WTC11 (cell line): ENCODE measurements at regions not wholly inside any gene's neighbourhood (a gene's known extent, or its start where the extent isn't known, plus 50 kb on each side); places are given as distances from the start of the nearest gene placed in this dataset.

ENCODE experiments used
- ATAC-seq: fragments of 200-7000 bp; cut with Tn5 transposase; 2 replicates; pipeline ENCODE4 v1.10.0; 2021; ENCODE audit warnings: mild to moderate bottlenecking, moderate library complexity
- CTCF ChIA-PET: fragments of 300-600 bp; sonication (Branson Sonifier 250); formaldehyde crosslinking; loops from one replicate; lab custom pipeline; 2021; ENCODE audit warnings: antibody characterized with exemption; lab: Charles Lee
- POLR2A ChIA-PET: fragments of 350-600 bp; sonication (Branson Sonifier 250); formaldehyde crosslinking; loops from one replicate; lab custom pipeline; 2021; ENCODE audit warnings: antibody characterized with exemption; lab: Charles Lee
- DNase-seq: peaks from one replicate; pipeline ENCODE4 v3.0.0; 2021; ENCODE audit warnings: low spot score
- H3K27ac Mint-ChIP-seq: 2 replicates; pipeline ENCODE4 v1.8.0; 2021; ENCODE audit warnings: mixed read lengths
- H3K27me3 Mint-ChIP-seq: 2 replicates; pipeline ENCODE4 v1.8.0; 2021; ENCODE audit warnings: low read depth, mild to moderate bottlenecking, moderate library complexity, mixed read lengths
- H3K36me3 Mint-ChIP-seq: 2 replicates; pipeline ENCODE4 v1.8.0; 2021; ENCODE audit warnings: mixed read lengths
- H3K4me1 Mint-ChIP-seq: 2 replicates; pipeline ENCODE4 v1.8.0; 2022; ENCODE audit warnings: mixed read lengths
- H3K4me3 Mint-ChIP-seq: 2 replicates; pipeline ENCODE4 v1.8.0; 2021; ENCODE audit warnings: mild to moderate bottlenecking, moderate library complexity, mixed read lengths
- H3K9me3 Mint-ChIP-seq: 2 replicates; pipeline ENCODE4 v1.8.0; 2021; ENCODE audit warnings: mixed read lengths
- ATF1 ChIP-seq: sonication (generic); formaldehyde crosslinking; IDR thresholded peaks from 2 replicates; pipeline ENCODE4 v1.8.1; 2023; ENCODE audit warnings: mild to moderate bottlenecking, moderate library complexity, missing genetic modification reagents
- EMX1 ChIP-seq: fragments of 250-450 bp; sonication (Bioruptor Pico); IDR thresholded peaks from 2 replicates; pipeline ENCODE4 v1.8.0; 2021; ENCODE audit warnings: mild to moderate bottlenecking
- GABPB1 ChIP-seq: sonication (generic); formaldehyde crosslinking; IDR thresholded peaks from 2 replicates; pipeline ENCODE4 v1.8.1; 2023; ENCODE audit warnings: mild to moderate bottlenecking, missing genetic modification reagents
- HMGA2 ChIP-seq: fragments of 250-450 bp; sonication (Bioruptor Pico); IDR thresholded peaks from 2 replicates; pipeline ENCODE4 v1.4.0; 2021; ENCODE audit warnings: mild to moderate bottlenecking, moderate library complexity
- JUN ChIP-seq: sonication (generic); formaldehyde crosslinking; IDR thresholded peaks from 2 replicates; pipeline ENCODE4 v1.8.0; 2023; ENCODE audit warnings: mild to moderate bottlenecking, missing genetic modification reagents
- NR3C1 ChIP-seq: sonication (generic); formaldehyde crosslinking; conservative IDR thresholded peaks from 2 replicates; pipeline ENCODE4 v1.8.1; 2023; ENCODE audit warnings: low read depth, mild to moderate bottlenecking, missing genetic modification reagents
- SMAD3 ChIP-seq: sonication (generic); formaldehyde crosslinking; IDR thresholded peaks from 2 replicates; pipeline ENCODE4 v1.8.0; 2022; ENCODE audit warnings: missing genetic modification reagents, mild to moderate bottlenecking, borderline replicate concordance
- TCF7 ChIP-seq: sonication (generic); formaldehyde crosslinking; IDR thresholded peaks from 2 replicates; pipeline ENCODE4 v1.8.0; 2022; ENCODE audit warnings: mild to moderate bottlenecking, low read depth, missing genetic modification reagents, moderate library complexity
- ZBTB21 ChIP-seq: sonication (generic); formaldehyde crosslinking; IDR thresholded peaks from 2 replicates; pipeline ENCODE4 v1.8.1; 2023; ENCODE audit warnings: mild to moderate bottlenecking, missing genetic modification reagents, borderline replicate concordance
- ZNF416 ChIP-seq: fragments of 250-450 bp; sonication (Bioruptor Pico); IDR thresholded peaks from 2 replicates; pipeline ENCODE4 v1.9.0; 2021; ENCODE audit warnings: mild to moderate bottlenecking, inconsistent platforms
- TF ChIP-seq, protein P1 (sequence below): sonication (generic); formaldehyde crosslinking; IDR thresholded peaks from 2 replicates; pipeline ENCODE4 v1.8.1; 2023; ENCODE audit warnings: mild to moderate bottlenecking, missing genetic modification reagents, moderate library complexity
- TF ChIP-seq, protein P2 (sequence below): sonication (generic); formaldehyde crosslinking; IDR thresholded peaks from 2 replicates; pipeline ENCODE4 v1.8.0; 2023; ENCODE audit warnings: missing genetic modification reagents, mild to moderate bottlenecking, borderline replicate concordance
- TF ChIP-seq, protein P3 (sequence below): sonication (generic); formaldehyde crosslinking; IDR thresholded peaks from 2 replicates; pipeline ENCODE4 v1.8.1; 2023; ENCODE audit warnings: mild to moderate bottlenecking, moderate library complexity, missing genetic modification reagents
- TF ChIP-seq, protein P4 (sequence below): sonication (generic); formaldehyde crosslinking; IDR thresholded peaks from 2 replicates; pipeline ENCODE4 v1.8.1; 2023; ENCODE audit warnings: mild to moderate bottlenecking, missing genetic modification reagents, borderline replicate concordance
- TF ChIP-seq, protein P5 (sequence below): sonication (generic); formaldehyde crosslinking; IDR thresholded peaks from 2 replicates; pipeline ENCODE4 v1.8.0; 2022; ENCODE audit warnings: mild to moderate bottlenecking, missing genetic modification reagents
- TF ChIP-seq, protein P6 (sequence below): sonication (generic); formaldehyde crosslinking; IDR thresholded peaks from 2 replicates; pipeline ENCODE4 v1.8.1; 2022; ENCODE audit warnings: missing genetic modification reagents, borderline replicate concordance
- TF ChIP-seq, protein P7 (sequence below): sonication (generic); formaldehyde crosslinking; IDR thresholded peaks from 2 replicates; pipeline ENCODE4 v1.8.1; 2022; ENCODE audit warnings: low read depth, missing genetic modification reagents, borderline replicate concordance
- TF ChIP-seq, protein P8 (sequence below): sonication (generic); formaldehyde crosslinking; IDR thresholded peaks from 2 replicates; pipeline ENCODE4 v1.8.1; 2023; ENCODE audit warnings: mild to moderate bottlenecking, missing genetic modification reagents
- TF ChIP-seq, protein P9 (sequence below): sonication (generic); formaldehyde crosslinking; IDR thresholded peaks from 2 replicates; pipeline ENCODE4 v1.8.1; 2022; ENCODE audit warnings: low read depth, mild to moderate bottlenecking, moderate library complexity, missing genetic modification reagents, borderline replicate concordance

DNA sequence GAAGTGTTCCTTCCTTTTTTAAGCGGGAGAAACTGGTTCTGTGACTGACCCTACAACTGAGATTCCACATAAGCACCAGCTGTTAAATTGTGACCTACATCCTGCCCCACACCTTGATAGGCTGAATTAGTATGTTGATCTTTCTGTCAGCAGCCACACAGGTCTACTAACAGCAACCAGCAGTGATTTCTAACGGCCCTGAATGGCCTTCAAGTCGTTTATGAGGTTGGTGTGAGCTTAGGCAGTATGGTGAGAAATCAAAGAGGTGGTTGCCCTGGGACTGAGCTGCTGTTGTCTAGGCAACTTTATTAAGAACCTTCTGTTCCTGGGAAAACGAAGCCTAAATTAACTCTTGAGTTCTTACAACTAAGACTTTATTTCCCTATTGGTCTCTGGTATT, 197.2 kb upstream of the FSHR start (continued):
- TF ChIP-seq, protein P1, sequence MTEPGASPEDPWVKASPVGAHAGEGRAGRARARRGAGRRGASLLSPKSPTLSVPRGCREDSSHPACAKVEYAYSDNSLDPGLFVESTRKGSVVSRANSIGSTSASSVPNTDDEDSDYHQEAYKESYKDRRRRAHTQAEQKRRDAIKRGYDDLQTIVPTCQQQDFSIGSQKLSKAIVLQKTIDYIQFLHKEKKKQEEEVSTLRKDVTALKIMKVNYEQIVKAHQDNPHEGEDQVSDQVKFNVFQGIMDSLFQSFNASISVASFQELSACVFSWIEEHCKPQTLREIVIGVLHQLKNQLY (CRISPR knock-in tag): no peak
- TF ChIP-seq JUN (CRISPR knock-in tag) (no peak), NR3C1 (no peak)

DNA sequence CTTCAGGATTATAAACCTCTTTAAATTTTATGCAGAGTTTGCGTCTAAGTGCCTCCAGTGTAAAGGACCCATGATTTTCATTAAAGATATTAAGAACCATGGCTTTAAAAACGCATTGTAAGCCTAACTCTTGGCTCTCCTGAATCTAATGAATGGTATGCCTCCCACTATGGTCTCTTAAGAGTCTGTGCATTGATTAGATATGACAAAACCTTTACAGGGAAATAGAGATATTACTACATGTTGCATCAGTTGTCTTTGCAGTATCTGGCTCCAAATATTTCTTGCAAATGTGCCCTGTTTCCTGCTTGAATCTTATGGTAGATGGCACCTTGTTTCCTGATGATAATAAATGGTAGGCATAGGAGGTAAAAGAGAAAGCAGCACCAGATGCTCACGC, 189.3 kb upstream of the FSHR start:
- POLR2A ChIA-PET: no interaction called here
- DNase-seq (no peak), ATAC-seq (no peak)
- H3K9me3 Mint-ChIP-seq: no peaks in the 10 kb centered on the region
- no peaks in the 10 kb centered on the region for H3K27me3 Mint-ChIP-seq
- CTCF ChIA-PET: no interaction called here
- H3K27ac Mint-ChIP-seq: no peak overlapping the region
- 0 out of 2 replicates have a peak, but pooled peaks cover 4% of the 10 kb centered on the region for H3K4me1 Mint-ChIP-seq
- H3K36me3 Mint-ChIP-seq: no peaks in the 10 kb centered on the region
- no peak overlapping the region for H3K4me3 Mint-ChIP-seq
- TF ChIP-seq TCF7 (CRISPR knock-in tag) (no peak), ATF1 (CRISPR knock-in tag) (no peak), SMAD3 (CRISPR knock-in tag) (no peak), ZBTB21 (CRISPR knock-in tag) (no peak), EMX1 (no peak), ZNF416 (CRISPR knock-in tag) (no peak), HMGA2 (CRISPR knock-in tag) (no peak), GABPB1 (CRISPR knock-in tag) (no peak)
- TF ChIP-seq, protein P2, sequence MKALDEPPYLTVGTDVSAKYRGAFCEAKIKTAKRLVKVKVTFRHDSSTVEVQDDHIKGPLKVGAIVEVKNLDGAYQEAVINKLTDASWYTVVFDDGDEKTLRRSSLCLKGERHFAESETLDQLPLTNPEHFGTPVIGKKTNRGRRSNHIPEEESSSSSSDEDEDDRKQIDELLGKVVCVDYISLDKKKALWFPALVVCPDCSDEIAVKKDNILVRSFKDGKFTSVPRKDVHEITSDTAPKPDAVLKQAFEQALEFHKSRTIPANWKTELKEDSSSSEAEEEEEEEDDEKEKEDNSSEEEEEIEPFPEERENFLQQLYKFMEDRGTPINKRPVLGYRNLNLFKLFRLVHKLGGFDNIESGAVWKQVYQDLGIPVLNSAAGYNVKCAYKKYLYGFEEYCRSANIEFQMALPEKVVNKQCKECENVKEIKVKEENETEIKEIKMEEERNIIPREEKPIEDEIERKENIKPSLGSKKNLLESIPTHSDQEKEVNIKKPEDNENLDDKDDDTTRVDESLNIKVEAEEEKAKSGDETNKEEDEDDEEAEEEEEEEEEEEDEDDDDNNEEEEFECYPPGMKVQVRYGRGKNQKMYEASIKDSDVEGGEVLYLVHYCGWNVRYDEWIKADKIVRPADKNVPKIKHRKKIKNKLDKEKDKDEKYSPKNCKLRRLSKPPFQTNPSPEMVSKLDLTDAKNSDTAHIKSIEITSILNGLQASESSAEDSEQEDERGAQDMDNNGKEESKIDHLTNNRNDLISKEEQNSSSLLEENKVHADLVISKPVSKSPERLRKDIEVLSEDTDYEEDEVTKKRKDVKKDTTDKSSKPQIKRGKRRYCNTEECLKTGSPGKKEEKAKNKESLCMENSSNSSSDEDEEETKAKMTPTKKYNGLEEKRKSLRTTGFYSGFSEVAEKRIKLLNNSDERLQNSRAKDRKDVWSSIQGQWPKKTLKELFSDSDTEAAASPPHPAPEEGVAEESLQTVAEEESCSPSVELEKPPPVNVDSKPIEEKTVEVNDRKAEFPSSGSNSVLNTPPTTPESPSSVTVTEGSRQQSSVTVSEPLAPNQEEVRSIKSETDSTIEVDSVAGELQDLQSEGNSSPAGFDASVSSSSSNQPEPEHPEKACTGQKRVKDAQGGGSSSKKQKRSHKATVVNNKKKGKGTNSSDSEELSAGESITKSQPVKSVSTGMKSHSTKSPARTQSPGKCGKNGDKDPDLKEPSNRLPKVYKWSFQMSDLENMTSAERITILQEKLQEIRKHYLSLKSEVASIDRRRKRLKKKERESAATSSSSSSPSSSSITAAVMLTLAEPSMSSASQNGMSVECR (CRISPR knock-in tag): no peak
- TF ChIP-seq, protein P3, sequence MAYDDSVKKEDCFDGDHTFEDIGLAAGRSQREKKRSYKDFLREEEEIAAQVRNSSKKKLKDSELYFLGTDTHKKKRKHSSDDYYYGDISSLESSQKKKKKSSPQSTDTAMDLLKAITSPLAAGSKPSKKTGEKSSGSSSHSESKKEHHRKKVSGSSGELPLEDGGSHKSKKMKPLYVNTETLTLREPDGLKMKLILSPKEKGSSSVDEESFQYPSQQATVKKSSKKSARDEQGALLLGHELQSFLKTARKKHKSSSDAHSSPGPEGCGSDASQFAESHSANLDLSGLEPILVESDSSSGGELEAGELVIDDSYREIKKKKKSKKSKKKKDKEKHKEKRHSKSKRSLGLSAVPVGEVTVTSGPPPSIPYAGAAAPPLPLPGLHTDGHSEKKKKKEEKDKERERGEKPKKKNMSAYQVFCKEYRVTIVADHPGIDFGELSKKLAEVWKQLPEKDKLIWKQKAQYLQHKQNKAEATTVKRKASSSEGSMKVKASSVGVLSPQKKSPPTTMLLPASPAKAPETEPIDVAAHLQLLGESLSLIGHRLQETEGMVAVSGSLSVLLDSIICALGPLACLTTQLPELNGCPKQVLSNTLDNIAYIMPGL: no peak
- TF ChIP-seq, protein P4, sequence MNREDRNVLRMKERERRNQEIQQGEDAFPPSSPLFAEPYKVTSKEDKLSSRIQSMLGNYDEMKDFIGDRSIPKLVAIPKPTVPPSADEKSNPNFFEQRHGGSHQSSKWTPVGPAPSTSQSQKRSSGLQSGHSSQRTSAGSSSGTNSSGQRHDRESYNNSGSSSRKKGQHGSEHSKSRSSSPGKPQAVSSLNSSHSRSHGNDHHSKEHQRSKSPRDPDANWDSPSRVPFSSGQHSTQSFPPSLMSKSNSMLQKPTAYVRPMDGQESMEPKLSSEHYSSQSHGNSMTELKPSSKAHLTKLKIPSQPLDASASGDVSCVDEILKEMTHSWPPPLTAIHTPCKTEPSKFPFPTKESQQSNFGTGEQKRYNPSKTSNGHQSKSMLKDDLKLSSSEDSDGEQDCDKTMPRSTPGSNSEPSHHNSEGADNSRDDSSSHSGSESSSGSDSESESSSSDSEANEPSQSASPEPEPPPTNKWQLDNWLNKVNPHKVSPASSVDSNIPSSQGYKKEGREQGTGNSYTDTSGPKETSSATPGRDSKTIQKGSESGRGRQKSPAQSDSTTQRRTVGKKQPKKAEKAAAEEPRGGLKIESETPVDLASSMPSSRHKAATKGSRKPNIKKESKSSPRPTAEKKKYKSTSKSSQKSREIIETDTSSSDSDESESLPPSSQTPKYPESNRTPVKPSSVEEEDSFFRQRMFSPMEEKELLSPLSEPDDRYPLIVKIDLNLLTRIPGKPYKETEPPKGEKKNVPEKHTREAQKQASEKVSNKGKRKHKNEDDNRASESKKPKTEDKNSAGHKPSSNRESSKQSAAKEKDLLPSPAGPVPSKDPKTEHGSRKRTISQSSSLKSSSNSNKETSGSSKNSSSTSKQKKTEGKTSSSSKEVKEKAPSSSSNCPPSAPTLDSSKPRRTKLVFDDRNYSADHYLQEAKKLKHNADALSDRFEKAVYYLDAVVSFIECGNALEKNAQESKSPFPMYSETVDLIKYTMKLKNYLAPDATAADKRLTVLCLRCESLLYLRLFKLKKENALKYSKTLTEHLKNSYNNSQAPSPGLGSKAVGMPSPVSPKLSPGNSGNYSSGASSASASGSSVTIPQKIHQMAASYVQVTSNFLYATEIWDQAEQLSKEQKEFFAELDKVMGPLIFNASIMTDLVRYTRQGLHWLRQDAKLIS: no peak
- TF ChIP-seq, protein P5, sequence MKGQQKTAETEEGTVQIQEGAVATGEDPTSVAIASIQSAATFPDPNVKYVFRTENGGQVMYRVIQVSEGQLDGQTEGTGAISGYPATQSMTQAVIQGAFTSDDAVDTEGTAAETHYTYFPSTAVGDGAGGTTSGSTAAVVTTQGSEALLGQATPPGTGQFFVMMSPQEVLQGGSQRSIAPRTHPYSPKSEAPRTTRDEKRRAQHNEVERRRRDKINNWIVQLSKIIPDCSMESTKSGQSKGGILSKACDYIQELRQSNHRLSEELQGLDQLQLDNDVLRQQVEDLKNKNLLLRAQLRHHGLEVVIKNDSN (CRISPR knock-in tag): no peak
- TF ChIP-seq, protein P6, sequence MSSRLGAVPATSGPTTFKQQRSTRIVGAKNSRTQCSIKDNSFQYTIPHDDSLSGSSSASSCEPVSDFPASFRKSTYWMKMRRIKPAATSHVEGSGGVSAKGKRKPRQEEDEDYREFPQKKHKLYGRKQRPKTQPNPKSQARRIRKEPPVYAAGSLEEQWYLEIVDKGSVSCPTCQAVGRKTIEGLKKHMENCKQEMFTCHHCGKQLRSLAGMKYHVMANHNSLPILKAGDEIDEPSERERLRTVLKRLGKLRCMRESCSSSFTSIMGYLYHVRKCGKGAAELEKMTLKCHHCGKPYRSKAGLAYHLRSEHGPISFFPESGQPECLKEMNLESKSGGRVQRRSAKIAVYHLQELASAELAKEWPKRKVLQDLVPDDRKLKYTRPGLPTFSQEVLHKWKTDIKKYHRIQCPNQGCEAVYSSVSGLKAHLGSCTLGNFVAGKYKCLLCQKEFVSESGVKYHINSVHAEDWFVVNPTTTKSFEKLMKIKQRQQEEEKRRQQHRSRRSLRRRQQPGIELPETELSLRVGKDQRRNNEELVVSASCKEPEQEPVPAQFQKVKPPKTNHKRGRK: no peak
- TF ChIP-seq, protein P7, sequence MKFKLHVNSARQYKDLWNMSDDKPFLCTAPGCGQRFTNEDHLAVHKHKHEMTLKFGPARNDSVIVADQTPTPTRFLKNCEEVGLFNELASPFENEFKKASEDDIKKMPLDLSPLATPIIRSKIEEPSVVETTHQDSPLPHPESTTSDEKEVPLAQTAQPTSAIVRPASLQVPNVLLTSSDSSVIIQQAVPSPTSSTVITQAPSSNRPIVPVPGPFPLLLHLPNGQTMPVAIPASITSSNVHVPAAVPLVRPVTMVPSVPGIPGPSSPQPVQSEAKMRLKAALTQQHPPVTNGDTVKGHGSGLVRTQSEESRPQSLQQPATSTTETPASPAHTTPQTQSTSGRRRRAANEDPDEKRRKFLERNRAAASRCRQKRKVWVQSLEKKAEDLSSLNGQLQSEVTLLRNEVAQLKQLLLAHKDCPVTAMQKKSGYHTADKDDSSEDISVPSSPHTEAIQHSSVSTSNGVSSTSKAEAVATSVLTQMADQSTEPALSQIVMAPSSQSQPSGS (CRISPR knock-in tag): no peak
- TF ChIP-seq, protein P8, sequence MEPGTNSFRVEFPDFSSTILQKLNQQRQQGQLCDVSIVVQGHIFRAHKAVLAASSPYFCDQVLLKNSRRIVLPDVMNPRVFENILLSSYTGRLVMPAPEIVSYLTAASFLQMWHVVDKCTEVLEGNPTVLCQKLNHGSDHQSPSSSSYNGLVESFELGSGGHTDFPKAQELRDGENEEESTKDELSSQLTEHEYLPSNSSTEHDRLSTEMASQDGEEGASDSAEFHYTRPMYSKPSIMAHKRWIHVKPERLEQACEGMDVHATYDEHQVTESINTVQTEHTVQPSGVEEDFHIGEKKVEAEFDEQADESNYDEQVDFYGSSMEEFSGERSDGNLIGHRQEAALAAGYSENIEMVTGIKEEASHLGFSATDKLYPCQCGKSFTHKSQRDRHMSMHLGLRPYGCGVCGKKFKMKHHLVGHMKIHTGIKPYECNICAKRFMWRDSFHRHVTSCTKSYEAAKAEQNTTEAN: no peak
- TF ChIP-seq, protein P9, sequence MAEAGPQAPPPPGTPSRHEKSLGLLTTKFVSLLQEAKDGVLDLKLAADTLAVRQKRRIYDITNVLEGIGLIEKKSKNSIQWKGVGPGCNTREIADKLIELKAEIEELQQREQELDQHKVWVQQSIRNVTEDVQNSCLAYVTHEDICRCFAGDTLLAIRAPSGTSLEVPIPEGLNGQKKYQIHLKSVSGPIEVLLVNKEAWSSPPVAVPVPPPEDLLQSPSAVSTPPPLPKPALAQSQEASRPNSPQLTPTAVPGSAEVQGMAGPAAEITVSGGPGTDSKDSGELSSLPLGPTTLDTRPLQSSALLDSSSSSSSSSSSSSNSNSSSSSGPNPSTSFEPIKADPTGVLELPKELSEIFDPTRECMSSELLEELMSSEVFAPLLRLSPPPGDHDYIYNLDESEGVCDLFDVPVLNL (CRISPR knock-in tag): no peak
